CD4-positive, alpha-beta T cell treated with Interleukin-6 for 4 hours (primary cell): ENCODE measurements at regions not wholly inside any gene's neighbourhood (a gene's known extent, or its start where the extent isn't known, plus 50 kb on each side); places are given as distances from the start of the nearest gene placed in this dataset.

Source experiments
- DNase-seq: peaks from one replicate; pipeline ENCODE4 v3.0.0-alpha.2; 2020; ENCODE audit warnings: mixed read lengths

DNA sequence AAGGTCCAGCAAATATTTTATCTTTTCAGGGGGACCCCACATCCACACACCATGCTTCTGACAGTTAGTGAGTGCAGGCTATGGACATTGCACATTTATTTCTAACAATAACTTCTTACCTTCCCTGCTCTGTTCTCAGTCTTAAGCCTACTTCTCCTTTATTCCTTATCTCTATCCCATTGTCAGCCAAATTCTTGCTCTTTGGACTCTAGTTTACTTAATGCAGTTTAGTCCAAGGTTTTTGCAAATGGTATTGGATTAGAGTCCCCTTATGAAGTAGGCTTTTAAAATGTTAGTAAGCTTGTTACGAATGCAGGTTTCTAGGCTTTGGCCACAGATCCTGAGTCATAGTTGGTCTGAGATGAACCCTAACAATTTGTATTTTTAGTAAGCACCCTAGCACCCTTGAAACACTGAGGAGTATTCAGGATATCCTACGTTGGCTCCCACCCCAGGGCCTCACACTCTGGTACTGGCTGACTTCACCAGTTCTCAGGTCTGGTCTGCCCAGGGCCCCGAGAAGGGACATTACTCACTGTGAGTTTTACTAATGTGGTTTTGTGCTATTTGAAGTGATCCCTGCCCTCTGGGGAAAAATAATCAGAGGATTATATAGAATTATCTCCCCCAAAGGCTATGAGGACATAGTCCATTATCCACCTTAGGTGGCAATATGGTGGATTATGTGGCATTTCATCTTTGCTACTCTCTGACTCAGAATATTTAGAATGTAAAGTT, 239.5 kb downstream of the TGFB2 start:
- DNase-seq, result no peak

DNA sequence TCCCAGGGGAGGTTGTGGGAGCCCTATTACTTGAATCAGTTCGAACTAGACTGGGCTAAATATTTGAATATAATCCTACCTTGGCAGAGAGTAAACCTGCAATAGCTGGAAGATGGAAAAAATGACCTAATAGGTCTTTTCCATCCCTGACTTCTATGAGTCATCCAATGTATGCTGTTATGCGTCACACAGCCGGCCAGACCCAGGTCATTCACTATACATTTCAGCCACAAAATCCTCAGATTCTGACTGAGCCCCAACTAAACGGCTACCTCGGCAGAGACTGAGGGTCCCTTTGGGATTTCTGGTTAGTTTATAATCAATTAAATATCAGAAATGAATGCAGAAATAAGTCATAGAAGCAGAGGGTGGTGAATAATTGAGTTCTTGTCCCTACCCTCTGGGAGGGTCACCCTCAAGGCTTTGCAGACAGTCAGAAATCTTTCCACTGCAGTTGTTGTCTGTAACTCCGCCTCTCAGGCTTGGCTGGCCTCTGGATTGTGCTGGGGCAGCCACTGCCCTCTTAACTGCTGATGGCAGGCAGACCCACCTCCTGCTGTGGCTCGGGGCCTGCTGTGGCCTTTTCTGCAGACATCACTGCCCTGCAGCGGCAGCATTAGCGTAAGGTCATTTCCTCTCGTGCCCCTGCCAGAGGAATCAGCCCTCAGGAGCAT, 240.5 kb downstream of the TGFB2 start:
- no peak for DNase-seq

DNA sequence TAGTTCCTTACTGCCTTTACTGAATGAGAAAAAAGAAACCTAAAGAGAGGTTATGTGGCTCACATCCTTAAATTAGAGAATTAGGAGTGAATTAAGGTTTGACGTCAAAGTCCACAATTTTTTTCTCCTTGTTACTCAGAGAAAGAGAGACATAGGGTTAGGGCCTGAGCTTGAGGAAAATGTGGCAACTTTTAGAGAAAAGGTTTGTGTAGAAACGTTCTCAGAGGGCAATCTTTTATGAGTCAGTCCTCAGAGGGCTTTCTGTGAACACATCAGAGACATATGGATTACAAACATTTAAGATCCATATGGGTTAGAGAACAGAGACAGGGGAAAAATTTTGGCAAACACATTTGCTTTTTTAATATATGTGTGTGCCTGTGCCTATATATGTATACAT, 242.8 kb downstream of the TGFB2 start:
- DNase-seq, result no peak

DNA sequence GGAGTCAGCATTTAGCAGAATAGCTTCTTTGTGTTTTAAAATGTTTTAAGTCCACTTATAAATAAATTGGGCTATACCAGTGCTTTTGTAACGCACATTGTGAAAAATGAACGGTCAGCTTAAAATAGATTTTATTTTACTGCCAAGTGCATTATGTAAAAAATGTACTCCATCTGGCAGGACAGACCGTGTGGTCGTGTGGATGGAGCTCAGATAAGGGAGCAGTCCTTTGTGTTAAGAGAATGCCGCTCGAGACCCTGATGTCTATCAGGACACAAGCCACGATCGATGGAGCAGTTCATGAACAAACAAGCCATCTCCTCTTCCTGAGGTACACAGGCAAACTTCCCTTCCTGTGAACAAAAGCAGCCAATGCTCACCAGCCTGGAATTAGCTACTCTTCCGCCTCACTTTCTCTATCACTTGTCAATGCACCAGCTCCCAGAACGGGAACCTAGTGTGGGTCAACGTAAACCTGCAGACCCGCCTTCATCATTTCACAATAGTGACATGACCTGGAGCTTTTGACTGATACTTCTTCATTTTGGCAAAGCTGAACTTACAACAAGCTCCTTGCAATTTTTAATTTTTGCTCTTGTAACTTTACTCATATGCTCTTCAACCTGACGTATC, 243.5 kb downstream of the TGFB2 start:
- no peak for DNase-seq

DNA sequence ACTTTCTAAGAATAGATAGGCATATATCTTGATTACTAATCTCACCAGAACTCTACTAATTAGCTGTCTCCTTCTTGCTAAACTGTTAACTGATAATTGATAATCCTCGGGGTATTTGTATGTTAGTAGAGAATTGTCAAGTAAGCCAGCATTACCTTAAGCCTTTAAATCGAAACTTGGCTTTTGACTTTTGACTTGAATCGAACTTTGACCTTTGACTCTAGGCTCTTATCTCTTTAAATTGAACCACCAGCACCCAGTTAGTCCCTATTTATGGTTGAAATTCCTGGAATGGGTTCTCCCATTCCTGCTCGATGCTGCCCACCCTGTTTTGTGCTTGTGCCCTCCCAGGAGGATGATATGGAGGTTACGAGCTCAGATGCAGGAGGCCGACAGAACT, 244.4 kb downstream of the TGFB2 start:
- no peak for DNase-seq

DNA sequence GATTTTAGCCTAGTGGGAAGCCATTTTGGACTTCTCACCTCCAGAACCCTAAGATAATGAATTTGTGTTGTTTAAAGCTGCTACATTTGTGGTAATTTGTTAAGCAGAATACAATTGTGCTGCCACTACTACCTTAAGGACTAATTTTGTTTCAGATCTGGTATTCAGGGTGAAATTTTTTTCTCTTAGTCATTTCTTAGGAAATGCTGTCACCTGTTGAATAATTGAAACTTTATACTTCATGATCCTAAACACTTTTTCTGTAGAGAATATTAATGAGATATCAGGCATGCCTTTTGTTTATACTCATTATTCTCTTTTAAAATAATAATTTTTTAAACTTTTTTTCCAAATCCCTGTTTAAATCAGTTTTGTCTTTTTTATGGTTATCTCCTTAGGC, 246.8 kb downstream of the TGFB2 start:
- no peak for DNase-seq

DNA sequence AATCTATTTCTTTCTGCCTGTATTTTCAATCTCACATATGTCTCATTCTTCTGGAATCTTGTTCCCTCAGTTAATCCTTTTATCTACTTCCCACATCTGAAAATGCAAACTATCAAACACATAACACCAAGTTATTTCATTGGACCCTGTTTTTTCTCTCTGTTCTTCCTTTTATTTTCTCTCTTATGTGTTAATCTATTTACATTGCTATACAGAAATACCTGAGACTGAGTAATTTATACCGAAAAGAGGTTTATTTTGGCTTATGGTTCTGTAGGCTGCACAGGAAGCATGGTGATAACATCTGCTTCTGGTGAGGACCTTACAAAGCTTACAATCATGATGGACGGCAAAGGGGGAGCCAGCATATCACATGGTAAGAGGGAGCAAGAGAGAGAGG, 247.6 kb downstream of the TGFB2 start:
- DNase-seq, result no peak

DNA sequence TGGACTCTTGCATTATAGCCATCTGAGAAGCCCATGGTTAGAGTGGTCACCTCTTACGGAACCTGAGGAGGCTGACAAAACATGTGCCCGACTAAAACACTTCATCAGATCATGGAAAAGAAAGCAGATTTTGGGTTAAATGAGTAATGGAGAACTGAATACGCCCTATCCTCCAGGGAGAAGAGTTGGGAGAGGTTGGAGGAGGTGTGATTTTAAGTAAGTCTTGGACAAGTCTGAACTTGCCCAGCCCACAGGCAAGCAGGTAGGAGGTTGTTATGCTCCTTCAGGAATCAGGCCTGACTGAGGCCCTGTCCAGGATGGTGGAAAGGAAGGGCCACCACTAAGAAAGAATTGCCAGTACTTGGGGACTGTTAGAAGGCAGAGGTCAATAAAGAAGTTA, 255.8 kb downstream of the TGFB2 start:
- DNase-seq, result no peak

DNA sequence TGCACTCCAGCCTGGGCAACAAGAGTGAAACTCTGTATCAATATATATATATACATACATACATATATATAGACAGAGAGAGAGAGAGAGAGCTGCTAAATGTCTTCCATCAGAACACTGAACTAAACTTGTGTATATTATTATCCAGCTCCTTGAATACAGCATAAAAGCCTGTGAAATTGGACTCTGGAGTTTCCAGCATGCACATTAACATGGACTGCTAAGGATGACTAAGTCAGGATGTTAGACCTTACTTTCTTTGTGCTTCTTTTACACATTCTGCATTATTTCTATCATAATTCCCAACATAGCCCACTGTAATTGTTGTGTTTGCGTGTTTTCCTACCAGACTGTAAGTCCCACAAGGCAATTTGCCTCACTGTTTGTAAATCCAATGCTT, 259.1 kb downstream of the TGFB2 start:
- no peak for DNase-seq

DNA sequence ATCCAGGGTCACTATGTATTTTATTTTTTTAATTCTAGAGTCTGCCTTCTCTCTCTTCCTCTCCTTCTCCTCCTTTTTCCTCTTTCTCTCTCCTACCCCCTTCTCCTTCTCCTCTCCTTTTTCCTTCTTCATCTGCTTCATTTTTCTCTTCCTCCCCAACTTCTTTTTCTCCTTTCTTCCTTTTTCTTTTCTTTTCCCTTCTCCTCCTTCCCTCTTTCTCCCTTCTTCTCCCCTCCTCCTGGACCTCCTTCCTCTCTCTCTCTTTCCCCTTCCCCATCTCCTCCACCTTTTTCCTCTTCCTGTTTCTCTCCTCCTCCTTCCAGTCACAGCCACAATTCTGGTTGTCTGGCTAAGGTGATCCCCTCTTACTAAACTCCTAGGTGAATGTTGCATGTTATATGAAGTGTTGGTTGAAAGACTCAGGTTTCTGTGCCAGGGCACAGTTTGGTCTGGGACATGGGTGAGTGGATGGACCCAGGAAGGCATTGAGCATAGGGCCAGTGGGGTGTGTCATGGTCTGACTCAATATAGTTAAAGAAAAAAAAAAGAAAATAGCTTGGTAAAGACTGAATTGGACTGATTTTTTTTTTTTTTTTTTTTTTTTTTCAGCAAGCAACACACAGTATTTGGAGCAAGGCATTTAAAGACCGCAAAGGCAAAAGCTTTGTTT, 266.9 kb downstream of the TGFB2 start:
- DNase-seq, result no peak

DNA sequence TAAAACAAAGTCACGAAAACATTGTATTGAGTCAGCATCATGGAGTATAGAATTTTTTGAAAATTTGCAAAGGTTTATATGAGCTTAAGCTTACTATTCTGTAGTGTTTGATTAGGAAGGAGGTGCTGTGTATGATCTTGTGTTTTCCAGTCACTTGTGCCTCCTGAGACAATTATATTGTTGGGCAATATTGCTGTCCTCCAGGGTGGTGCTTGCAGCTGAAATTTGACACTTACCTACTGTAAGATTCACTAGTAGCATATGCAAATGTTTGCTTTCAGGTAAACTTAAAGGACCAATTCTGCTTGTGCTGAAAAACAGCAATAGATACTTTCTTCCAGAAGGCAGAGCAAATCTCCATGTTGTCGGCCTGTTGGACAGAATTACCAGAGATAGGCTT, 268.0 kb downstream of the TGFB2 start:
- no peak for DNase-seq

DNA sequence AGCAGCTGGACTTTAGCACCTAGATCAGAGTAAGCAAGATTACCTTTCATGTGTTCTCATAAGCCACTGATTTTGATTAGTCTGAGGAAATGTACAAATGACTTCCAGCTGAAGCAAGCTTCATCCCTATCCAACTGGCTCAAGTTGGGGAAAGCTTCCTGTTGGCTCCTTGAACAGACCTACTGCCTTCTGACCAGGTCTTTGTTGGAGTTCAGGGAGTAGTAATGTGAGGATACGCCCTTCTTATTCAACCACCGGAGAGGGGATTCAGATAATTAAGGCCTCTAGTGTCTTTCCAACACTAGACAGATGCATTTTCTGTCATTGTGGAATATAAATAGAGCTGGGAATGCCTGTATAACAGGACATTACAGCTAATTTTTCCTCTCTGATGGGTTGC, 268.9 kb downstream of the TGFB2 start:
- DNase-seq, result no peak

DNA sequence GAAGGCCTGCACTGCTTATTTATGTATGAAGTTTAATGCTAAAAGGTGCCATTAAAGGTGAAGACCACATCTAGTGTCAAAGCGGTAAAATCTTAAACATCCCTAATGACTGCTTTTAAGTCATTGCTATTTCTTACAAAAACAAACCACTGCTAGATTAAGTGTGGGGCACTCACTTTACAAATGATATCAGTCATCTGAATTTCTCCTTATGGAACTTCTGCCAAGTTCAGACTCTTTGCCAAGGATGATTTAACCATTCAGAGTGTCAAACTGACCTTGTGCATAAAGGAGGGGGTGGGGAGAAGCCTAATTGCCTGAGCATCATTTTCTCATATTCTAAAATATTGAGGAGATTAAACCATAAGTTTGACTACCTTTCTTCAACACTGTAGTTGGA, 271.5 kb downstream of the TGFB2 start:
- no peak for DNase-seq

DNA sequence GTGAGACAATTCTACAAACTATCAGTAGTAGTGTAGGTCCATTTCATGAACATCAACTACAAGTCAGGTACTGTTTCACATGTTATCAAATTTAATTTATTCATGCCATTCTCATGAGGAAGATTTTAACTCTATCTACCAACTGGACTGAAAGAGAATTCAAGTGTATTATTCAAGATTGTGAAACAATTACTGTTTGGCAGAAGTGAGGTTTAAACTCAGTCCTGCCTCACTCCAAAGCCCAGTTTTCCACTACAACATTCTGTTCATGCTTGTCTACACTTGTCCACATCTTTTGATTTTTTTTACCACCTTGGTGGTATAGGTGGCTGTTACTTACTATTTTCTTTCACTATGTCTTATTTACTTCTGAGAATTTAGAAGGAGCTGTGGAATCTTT, 272.9 kb downstream of the TGFB2 start:
- no peak for DNase-seq

DNA sequence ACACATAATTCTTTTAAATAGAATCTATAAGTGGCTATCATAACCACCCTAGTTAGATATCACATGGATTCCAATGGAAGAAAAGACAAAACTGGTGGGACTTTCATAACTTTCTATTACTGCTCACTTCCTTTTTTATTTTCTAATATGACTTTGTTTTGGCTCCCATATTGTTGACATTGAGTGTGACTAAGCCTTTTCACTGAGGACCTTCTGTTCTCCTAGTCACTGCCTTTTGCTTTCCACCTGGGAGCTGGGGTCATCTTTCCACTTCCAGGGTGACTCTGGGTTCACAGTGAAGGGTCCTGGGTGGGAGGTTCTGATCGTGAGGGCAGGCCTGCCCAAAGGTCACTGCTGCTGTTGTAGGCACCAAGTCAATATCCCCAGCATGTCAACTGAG, 275.8 kb downstream of the TGFB2 start:
- no peak for DNase-seq

DNA sequence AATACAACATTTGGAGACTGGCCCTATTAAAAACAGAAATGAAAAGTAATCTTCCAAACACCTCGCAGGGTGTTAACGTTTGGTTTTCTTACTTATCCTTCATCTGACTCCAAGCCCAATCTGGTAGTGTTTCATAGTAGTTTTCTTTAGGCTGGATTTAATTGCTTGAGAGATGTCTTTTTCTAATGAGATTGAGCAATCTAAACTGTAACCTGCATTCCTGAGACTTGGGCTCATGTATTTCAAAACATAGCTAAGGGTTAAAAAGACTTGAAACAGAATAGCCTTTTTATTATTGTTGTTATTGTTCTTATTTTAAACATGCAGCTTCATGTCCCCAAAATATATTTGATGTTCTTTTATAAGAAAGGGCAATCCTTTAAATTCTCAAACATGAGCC, 278.9 kb downstream of the TGFB2 start:
- DNase-seq, result no peak

DNA sequence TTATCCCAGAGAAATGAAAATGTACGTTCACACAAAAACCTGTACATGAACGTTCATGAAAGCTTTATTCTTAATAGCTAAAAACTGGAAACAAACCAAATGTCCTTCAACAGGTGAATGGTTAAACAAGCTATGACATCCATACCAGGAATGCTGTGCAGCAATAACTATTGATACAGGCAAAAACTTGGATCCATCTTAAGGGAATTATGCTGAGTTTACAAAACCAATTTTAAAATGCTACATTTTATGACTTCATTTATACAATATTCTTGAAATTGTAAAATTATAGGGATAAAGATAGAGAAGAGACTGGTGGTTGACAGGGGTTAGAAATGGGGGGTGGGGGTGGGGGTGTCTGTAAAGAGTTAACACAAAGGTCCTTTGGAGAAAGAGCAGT, 280.3 kb downstream of the TGFB2 start:
- no peak for DNase-seq

DNA sequence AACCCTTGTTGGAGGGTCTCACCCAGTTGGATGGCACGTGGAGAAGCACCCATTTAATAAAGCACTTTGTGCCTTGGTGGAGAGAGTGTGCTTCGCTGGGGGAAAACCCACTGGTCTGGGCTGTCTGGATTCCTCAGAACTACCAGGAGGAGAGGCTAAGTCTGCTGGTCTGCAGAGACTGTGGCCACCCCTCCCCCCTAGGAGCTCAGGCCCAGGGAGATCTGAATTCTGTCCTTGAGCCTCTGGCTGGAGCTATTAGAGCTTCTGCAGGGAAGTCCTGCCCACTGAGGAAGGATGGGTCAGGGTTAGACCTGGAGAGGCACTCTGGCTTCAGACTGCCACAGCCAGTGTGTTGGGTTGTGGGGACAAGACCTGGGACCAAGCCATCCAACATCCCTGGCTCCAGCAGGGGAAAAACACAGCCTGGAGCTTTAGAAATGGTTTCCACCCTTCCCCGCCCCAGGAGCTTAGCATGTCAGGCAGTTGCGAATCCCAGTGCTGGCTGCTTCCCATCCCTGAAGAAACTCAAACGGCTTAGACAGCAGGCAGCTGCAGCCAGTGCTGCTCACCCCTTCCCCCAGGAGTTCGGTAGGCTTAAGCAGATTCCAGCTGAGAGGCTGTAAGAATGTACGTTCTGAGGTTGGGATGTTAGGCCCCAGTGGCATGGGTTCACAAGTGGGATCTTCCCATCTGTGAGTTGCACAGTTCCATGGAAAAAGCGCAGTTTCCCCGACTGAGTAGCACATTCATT, 288.3 kb downstream of the TGFB2 start:
- DNase-seq, result no peak

DNA sequence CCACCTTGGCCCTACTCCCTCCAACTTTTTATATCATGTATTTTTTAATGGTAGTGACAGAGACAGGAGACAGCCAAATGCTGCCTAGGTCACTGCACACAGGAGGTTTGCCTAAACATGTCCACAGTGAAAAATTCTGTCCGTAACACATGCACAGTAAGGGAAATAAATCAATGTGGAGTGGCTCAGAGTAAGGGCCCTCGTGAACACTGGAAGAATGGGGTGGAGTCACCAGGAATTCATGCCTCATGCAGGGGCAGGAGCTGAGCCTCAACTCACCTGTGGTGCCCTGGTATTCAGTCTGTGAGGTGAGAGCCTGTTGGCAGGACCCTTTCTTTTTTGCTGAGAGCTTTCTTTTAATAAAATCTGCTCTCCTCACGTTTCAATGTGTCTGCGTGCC, 289.1 kb downstream of the TGFB2 start:
- DNase-seq, result no peak

DNA sequence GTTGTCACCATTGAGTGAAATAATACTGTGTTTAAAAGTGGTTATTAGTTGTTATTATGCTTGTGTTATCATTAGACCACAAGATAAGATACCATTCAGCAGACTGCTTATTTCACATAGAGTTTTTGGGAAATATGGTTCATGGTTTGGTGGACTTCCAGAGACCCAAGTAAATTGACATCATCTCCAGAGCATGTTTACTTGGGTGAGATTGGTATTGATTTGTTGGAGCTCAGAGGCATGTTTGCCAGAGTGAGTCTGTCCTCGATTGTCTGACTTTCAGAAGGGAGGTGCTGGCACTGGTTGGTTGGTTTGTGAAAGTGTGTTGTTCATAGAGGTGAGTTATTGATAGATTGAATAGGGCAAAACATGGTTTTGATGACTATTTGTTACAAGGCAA, 291.4 kb downstream of the TGFB2 start:
- no peak for DNase-seq

DNA sequence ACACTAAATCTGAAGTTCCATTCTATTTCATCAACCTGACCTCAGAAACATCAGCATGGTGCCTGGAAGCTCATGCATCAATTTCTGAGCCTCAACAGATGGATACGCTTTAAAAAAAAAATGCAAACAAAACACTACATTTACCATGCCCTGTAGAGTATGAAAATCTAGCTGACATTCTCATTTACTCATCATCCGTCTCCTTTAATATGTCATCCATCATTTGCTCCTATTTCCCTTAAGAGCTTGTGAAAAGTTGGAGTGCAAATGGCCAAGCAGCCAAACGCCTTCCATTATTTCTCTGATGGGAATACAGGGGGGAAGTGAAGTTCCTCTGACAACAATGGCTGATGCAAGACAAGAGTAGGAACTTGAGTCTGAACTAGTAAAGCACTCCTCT, 295.0 kb downstream of the TGFB2 start:
- DNase-seq, result no peak

DNA sequence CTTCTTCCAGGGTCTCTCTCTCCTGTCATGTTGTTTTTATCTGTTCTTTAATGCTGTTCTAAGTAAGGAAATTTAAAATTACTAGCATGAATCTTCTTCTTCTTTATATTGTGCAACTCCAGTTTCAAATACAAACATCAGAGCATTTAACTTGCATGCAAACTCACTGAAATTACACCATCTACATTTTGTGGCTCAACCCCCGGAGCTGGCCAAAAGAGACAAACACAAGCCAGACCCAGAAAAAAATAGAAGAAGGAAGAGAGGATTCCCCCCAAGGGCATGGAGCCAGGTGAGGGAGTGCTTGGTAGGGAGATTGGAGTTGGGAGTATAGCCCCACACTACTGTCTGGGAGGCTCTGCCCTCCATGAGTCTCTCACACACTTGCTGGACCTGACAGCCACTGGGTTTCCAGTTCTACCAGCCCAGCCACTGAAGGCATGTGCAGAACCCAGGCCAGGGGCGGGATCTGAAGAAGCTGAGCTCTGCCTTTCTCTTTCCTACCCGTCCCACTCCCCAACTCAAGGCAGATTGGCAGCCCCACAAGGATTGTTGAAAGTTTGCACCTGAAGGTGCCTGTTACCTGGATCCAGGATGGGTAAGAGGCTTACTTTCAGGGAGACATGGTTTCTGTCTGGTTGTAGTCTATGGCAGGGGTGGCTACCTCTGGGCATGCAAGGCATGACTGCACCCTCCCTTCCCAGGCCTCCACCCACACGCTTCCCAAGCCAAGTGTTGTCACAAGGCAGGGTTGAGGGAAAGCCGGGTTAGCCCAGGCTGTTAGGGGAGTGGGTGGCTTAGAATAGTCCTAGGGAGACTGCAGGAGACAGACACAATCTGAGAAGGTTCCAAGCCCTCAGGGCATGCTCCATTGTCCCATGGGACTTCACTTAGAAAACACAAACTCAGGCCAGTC, 297.2 kb downstream of the TGFB2 start:
- DNase-seq, result no peak
